Fibroblast of skin of scalp (primary cell): ENCODE measurements at regions not wholly inside any gene's neighbourhood (a gene's known extent, or its start where the extent isn't known, plus 50 kb on each side); places are given as distances from the start of the nearest gene placed in this dataset.

Experiments used
- DNase-seq: peaks from one replicate; pipeline ENCODE4 v3.0.0-alpha.2; 2013

DNA sequence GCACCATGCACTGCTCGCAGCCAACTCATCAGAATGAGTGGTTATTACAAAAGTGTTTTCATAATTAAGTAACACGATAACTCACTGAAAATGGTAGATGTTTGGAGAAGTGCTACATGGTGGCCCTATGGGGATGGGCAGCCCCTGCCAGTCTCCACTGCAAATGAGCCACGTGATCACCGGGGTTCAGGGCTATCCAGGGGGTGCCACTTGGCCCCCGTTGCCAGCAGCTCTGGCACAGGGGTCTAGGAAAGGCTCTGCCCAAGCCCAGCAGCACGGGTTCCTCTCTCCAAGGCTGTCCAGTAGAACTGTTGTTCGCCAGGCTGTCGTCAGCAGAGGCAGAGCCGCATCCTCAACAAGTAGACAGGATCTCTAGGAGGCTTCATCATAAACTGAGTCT is 382.1 kb upstream of the B3GAT1 start:
- no peak for DNase-seq

DNA sequence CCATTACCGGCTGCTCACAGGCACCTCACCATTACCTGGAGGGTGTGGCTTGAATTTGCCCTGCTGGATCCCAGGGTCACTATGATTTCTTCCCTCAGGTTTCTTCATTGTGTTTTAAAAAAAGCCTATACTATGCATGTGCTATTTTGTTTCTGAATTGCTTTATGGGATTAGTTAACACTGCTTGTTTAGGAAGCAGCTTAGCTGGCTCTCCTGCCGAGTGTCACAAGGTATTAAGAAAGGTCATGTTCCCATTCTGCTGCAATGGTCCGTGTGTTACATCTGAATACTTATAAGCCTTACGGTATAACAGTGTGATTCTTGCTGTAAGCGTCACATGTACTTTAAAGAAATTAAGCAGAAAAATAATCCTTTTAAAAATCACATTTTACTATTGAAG is 380.6 kb upstream of the B3GAT1 start:
- DNase-seq: no peak

DNA sequence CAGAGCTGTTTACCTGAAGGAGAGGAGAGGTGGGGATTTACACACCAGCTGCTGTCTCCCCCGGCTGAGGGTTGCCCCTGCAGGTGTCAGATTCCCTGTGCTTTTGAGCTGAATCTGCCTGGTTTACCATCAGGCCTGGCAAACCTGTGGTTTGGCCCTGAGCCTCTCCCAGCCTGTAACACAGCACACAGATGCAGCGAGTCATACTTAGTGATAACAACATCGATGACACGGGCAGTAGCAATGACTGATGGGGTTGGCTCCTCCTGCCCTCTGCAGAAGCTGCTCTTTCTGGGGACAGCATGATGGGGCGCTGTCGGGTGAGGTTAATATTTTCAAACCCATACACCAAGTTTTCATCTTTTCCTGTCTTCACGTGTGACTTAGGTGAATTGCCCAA is 380.0 kb upstream of the B3GAT1 start:
- DNase-seq: no peak

DNA sequence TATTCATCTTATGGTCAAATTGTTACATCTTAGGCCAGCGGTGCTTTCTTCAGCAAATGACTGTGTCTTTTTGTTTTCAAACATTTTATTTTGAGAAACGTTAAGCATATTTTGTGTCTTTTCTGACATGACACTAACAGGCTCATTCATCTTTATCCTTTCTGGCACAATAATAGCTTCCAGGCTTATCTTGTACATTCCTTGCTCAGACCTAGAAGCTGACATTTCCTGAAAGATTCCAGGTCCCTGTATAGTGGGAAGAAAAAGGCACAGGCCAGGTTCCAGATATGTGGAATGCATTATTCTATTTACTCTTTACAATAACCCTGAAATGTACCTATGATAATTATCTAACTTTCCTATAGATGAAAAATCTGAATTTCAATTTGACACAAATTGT is 379.1 kb upstream of the B3GAT1 start:
- no peak for DNase-seq

DNA sequence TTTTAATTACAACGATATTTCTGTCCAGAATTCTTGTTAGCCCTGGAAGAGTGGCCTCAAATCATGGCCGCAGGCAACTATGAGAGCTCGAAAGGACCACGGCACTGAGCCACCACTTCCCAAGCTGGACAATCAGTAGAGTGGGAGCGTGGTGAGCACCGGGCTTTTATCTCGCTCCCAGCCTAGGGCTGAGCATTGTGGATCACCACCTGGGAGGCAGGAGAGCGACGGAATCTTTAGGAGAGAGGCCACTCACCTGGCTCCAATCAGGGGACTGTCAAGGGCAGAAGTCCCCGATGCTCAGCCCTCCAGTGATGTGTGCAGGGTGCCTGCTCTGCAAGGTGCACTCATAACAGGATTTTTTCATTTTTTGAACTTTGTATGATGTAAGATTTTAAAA is 377.1 kb upstream of the B3GAT1 start:
- no peak for DNase-seq

DNA sequence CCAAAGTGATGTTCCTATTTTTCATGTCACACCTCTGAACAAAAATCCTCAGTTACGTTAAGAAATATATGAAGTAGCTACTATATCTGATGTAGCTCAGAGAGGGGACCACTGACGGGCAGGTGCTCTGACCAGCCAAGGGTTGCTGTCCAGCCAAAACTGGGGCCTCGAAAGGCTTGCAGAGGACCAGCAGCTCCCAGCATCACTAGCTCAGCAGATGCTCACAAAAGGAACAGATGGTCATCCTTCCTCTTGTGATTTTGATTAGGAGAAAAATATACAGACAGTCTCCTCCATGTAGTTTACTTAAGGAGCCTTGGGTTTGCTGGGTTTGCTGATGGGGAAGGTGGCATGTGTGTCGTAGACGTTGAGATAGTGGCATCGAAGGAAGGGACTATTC is 374.6 kb upstream of the B3GAT1 start:
- DNase-seq: no peak

DNA sequence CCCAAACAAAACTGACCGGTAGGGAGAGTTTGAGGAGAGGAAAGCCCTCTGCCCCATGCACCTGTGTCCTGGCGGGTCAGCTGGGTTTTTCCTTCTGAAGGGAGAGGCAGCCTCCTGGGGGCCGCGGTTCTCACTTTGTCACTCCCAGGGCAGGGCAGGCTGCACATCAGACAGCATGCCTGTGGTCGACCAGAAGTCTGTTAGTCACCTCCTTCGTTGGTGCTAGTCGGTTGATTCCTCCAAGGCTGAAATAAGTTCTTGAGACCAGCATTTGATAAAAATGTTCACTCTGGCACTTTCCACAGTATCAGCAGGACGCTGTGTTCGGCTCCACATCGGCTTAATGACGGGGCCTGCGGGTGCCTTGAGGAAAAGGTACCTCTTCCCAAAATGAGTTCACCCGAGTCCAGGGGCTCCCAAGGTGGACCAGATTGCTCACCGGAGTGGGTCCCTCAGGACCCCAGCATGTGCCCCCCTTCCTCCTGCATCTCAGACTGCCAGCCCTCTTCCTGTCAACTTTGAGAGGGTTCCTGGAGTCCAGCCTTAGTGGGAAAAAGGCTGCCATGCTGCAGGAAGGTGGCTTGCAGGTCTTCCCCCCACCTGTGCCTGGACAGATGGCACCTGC is 373.7 kb upstream of the B3GAT1 start:
- no peak for DNase-seq

DNA sequence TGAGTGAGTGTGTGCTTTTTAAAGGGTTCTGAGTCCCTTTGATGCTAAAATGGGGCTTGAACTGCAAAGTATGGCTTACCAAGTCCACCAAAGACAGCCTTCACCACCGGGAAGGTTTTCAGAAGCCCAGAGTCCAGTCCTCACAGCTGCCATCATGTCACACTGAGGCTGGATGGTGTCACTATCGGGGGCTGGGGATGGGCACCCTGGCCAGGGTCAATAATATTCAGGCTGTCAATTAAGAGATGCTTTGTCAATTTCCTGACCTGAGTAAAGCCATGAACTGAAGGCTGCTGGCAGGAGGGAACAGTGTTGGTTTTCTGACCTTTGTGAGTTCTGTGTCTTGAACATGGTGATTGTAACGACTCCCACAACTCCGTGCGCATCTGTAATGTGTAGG is 373.0 kb upstream of the B3GAT1 start:
- no peak for DNase-seq

DNA sequence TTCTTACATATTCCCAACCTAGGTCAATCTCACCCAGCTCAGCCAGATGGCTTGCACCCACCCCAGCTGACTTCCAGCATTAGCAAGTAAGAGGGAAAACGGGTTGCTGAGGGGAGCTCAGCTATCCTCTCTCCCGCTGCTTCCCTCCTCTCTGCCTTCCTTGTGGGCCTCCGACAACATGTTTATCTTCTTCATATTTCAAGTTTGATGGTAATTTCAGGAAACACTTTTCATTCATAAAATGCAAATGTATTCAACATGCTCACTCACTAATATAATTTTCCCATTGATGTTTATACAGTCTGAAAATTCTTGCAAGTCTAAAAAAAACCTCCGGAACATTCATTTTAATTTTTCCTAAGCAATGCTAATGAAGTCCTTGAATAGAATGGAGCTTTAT is 372.5 kb upstream of the B3GAT1 start:
- no peak for DNase-seq

DNA sequence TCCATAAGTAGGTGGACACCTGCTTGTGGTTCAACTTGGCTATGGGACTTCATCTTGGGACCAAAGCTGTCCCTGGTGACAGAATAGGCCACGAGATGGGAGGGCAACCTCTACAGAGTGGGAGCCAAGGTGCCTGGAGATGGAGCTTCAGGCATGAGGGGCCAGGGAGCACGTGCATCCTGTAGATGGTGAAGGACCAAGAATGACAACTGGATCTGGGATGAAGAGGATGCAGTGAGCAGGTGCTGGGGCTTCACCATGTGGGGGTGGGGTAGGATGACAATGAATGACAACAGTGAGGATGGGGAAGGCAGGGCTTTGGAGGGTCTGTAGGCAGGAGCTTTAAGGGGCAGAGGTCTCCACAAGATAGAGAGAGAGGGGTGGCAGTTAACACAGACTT is 372.0 kb upstream of the B3GAT1 start:
- no peak for DNase-seq

DNA sequence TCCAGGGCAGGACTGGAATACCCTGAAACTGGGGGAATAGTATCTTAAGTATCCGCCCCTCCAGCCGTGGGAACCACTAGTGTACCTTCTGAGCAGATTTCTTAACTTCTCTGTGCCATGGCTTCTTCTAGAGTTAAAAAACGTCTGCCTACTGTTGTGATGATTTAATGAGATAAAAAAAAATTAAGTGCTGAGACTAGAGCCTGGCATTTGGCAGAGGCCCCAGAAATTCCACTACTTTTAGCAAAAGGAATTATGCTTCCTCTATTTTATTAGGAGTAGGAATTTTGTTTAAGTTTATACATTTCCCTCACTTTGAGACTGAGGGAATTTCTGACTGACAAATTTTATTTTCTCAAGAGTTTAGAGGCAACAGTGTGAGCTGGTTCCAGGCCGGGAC is 371.2 kb upstream of the B3GAT1 start:
- DNase-seq: peak; percentile 3

DNA sequence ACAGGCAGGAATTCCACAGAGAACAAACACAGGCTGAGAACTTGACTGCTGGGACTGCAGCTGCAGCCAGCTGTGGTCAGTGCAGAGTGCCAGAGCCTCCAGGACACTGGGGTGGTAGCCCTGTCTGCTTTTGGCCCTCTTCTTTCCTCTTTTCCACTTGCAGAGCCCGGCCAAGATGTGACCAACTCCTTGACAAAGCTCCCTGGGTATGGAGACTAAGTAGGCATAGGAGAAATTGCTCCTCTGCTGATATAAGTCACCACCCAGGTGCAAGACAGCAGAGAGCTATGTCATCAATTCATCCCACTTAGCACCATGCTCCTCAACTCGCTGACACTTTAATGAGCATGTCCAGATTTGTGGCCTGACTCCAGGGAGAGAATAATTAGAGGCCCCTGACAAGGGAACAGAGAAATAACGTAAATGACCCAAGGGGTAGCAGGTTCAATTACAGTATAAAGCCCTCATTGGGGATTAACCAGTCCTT is 369.4 kb upstream of the B3GAT1 start:
- DNase-seq: no peak

DNA sequence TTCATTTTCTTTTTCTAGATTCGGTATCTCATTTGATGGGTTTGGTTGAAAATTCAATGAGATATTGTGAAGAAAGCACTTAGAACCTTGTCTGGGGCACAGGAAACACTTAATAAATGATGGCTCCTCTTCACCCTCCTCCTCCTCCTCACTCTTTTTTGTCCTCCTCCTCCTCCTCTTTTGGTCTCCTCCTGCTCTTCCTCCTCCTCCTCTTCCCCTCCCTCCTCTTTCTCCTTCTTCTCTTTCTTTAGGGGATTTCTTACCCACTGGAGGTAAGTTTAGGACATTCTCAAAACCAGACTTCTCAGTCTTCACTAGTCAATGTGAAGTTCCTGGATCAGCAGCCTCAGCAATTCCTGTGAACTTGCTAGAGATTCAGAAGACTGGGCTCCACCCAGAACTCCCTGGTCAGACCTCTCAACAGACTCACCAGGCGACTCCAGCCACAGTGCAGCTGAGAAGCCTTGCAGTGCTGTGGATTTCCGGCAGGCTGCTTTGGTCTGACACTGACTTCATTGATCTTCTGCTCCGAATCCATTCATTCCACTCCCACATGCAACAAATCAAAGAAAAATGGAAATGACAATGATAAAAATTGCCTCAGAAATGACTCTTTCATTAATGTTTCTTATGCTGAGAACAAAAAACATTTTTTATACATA is 368.6 kb upstream of the B3GAT1 start:
- peak; percentile 28 for DNase-seq

DNA sequence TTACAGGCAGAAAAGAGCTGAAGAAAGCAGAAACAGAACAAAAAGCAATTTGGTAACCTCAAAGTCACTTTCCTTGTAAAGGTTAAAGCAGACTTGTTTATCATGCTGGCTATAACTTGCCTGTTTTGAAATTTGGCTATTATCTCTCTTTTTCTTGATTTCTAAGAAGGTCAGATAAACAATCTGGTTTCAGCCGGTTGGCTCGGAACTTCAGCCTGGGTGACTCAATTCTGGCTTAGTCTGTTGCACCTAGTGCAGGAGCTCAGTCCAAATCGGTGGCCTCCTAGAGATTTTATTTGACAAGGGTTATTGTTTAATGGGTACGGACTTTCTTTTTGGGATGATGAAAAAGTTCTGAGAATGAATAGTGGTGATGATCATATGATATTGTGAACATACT is 367.1 kb upstream of the B3GAT1 start:
- DNase-seq: no peak

DNA sequence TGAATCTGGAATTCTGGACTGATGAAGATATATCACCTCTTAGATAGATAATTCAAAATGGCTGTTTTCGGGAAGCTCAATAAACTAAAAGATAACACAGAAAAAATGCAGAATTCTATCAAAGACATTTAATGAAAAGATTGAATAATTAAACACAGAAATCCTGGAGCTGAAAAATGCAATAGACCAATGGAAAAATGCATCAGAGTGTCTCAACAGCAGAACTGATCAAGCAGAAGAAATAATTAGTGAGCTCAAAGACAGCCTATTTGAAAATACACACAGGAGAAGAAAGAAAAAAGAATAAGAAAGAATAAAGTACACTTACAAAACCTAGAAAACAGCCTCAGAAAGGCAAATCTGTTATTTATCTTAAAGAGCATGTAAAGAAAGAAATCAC is 356.4 kb upstream of the B3GAT1 start:
- no peak for DNase-seq

DNA sequence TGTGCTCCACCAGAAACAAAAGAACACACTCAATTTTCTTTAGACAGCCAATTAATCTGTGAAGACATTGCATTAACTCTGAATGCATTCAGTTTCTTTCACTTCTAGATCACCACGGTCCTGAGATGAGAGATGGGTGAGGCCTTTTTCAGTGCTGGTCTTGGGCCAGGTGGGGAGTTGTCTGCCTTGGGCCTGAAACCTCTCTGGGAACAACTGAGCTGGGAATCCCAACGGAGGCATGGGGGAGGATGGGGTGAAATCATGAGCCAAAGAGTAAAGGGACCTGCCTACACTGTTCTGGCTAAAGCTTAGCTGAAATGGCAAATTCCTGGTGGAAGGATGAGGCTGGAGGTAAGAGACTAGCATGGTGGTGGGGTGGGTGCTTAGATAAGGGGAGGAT is 353.5 kb upstream of the B3GAT1 start:
- DNase-seq: no peak

DNA sequence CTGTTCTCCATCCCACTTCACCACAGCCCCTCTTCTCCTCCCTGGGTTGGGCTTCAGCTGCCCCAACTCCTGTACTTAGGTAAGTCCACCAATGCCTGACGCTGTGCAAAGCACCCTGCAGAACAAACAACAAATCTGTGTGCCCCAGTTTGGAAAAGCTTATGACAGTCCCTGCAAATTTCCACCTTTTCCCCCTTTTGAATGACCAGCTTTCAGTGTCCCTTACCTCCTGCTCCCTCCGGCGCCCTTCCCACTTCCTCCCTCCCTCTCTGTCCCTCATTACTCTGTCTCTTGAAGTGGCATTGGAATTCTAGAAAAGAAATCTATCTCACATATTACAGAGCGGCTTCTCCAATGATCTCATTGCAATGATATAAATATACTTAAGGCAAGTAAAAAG is 352.9 kb upstream of the B3GAT1 start:
- no peak for DNase-seq

DNA sequence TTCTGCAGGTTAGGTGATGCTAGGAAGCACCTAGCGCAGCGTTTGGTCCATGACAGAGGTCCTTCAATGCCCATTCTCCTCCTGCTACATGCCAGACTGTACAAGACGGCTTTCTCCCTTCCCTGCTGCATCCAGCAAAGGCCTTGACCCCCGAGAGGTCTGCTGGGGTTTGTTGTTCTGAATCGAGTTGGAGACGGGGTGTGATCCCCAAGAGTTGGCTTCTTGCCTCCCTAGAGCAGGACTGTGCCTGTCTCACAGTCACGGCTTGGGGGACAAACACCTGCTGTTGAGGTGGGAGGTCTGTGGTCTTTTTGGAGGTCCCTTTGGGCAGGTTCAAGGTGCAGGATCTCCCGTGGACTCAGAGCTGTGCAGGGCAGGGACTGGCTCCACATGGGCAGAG is 352.3 kb upstream of the B3GAT1 start:
- DNase-seq: no peak

DNA sequence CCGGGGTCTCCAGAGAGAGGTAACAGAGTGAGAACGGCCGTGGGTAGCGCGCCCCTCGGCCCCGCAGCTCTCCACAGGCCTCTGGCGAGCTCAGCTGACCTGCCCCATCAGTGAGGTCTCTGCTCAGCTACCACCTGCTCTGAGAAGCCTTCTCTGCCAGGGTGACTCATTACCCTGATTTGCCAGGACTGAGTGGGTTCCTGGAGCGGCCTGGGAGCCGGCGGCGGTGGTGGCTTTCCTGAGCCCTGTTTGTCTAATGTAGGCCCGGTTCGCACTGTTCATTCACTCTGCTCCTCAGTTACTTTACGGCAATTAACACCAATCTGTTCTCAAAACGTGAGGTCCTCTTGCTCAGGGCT is 351.0 kb upstream of the B3GAT1 start:
- no peak for DNase-seq

DNA sequence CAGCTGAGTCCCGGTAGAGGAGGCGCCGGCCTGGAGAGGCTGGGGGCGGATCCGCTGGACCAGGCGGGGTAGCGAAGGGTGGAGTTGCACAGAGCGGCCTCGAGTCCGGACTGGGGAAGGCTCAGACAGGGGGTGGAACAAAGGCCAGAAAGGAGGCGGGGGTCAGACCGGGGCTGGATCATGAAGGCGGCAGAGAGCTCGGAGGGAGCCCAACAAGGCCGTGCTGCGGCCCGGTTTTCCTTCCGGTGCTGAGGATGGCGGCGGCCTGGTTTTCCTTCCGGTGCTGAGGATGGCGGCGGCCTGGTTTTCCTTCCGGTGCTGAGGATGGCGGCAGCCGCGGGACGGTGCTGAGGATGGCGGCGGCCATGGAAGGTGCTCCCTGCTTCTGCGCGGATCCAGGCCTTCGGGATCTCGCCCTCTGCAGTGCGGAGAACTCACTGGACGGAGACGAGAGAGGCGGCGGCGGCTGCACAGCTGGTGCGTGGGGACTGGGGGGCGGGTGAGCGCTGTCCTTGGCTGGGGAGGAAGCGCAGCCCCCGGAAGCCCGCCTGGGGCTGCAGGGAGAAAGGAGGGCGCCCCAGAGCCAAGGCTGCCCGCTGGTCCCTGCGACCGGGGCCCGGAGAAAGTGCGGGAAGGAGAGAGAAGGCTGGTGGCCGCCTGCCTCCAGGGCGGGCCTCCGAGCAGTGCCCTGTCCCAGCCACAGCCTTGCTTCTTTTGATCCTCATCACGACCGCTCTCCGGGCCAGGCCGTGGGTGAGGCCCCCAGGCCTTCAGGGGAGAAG is 350.4 kb upstream of the B3GAT1 start:
- DNase-seq: peak; percentile 29

DNA sequence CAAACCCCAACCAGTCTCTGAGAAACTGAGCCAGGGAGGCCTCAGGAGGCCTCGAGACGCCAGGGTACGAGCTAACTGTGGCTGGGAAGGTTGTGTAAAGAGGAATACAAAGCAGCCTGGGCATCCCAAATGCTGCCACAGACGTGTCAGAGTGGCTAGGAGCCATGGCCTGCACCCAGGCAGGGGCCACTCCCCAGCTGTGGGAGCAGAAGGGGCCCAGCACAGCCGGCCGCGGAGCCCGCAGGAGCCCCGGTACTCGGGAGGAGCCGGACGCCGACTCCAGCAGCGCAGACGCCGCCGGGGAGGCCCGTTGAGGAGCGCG is 349.8 kb upstream of the B3GAT1 start:
- no peak for DNase-seq

DNA sequence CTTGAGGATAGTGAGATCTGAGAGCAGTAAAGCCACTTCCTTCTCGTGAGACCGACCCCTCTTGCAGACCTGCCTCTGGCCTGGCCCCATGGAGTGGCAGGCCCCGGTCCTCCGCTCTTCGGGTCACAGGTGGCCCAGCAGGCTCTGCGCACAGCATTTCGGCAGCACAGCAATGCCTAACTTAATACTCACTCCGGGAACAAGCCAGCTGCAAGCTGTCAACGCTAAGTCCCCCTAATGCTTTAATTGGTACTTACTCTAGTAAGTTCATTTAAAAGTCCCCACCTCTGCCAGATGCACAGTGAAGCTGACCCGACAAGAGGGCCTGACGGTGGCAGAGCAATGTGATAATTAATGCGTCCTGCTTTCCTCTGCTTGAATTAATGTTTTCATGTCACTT is 349.3 kb upstream of the B3GAT1 start:
- DNase-seq: no peak

DNA sequence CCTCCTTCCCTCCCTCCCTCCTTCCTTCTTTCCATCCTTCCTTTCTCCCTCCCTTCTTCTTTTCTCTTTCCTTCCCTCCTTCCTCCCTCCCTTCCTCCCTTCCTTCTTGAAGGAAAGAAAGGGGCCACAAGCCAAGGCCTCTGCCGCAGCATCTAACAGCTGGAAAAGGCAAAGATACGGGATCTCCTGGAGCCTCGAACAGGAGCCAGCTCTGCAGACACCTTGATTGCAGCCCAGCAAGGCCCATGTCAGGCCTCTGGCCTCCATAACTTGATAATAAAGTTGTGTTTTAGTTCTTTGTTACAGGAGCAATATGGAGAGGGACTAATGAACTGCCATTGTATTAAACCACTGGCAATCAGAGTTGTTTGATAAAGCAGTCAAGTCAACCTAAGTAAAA is 348.9 kb upstream of the B3GAT1 start:
- no peak for DNase-seq

DNA sequence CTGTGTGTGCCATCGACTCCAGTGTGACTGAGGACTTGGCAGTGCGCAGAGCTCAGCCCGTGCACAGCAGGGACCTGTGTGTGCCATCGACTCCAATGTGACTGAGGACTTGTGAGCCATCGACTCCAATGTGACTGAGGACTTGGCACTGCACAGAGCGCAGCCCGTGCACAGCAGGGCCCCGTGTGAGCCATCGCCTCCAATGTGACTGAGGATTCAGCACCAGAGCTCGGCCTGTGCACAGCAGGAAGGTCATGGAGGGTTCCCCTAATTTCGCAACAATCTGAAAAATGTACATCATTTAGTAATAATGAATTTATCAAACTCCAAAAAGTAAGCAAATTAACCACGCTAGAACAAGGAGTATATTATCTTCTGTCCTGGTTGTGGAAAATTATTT is 348.3 kb upstream of the B3GAT1 start:
- DNase-seq: no peak
